ENCODE measurements at regions not wholly inside any gene's neighbourhood (a gene's known extent, or its start where the extent isn't known, plus 50 kb on each side); places are given as distances from the start of the nearest gene placed in this dataset.
"Not testable (repeated sequence)": the region's sequence is repeated elsewhere in the genome, so short reads cannot be mapped to it uniquely, and the experiment has no call there.

GRCh38 chr11:29623144-29623722 is 393.6 kb downstream of the KCNA4 start:
- no peak for DNase-seq (ENCODE audit: low spot score)

DNA sequence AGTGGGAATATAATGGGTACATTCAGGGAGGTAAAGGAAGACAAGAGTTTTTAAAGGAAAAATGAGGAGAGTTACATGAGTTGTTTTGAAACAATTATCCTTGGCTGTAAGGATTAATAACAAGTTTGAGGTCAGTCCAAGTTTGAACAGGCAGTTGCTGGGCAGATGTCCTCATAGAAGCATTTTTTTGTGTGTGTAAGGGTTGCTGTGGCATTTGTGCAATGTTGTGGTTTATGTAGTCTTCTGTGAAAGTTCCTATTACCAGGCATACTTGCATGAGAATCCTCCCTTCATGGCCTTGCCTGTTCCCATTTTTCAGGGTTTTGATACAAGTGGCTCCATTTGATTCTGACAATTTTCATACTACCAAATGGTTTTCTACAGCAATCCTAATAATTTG is 400.2 kb downstream of the KCNA4 start:
- no peak for DNase-seq (ENCODE audit: low spot score)

- no peak for DNase-seq (ENCODE audit: low spot score)
Measured at GRCh38 chr11:29612423-29612822, 404.4 kb downstream of the KCNA4 start.

GRCh38 chr11:29606330-29607031 is 410.3 kb downstream of the KCNA4 start:
- DNase-seq (ENCODE audit: low spot score), result no peak

GRCh38 chr11:29600151-29600575 is 416.7 kb downstream of the KCNA4 start:
- not testable (repeated sequence) for DNase-seq (ENCODE audit: low spot score)

DNA sequence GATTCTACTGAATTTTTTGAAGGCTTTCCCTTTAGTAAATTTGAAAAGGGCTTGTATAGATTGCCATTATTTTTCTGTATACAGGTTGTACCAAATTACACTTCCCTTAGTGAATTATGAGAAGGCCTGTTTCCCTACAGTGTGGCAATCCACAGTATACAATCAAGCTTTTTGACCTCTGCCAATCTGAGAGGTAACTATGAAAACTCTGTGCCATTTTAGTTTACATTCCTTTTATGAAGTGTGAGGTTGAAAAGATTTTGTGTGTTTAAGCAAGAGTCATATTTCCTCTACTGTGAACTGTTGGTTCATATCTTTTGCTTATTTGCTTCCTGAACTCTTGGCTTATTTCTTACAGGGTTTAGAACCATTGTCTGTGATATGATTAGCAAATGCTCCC is 432.5 kb downstream of the KCNA4 start:
- no peak for DNase-seq (ENCODE audit: low spot score)

DNA sequence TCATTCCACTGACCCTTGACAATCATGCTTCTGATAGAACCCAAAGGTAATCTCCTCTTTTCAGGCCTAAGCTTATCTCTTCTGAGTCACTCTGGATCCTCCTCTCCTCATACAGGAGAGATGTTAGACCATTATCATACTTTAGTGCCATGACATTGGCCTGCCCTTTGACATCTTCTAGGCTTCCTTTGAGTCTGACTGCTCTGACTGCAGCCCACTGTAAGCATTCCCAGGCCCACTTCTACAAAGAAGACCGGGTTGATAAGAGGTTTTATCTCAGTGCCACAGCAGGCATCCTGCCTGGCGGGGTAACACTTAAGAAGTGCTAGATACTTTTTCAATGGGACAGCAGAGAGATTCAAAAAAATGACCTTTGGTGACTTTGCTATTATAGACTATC is 438.0 kb downstream of the KCNA4 start:
- DNase-seq (ENCODE audit: low spot score), result no peak

DNA sequence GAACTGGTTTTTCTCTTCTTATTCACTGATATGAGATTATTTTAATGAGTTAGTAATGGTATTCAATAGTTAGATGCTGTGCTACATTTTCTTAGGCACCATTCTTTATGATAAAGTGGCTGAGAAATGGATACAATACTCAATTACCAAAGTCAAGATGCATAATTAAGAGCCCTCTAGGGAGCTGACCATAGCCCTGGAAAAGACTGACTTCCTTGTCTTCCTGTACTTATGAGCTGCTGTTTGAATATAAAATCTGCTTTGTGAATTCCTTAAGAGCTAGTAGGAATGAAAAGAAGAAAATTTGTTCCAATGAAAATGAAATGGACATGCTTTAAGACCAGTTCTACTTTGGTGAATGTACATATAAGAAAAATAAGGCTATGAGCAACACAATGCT is 452.3 kb downstream of the KCNA4 start:
- DNase-seq (ENCODE audit: low spot score), result no peak

DNA sequence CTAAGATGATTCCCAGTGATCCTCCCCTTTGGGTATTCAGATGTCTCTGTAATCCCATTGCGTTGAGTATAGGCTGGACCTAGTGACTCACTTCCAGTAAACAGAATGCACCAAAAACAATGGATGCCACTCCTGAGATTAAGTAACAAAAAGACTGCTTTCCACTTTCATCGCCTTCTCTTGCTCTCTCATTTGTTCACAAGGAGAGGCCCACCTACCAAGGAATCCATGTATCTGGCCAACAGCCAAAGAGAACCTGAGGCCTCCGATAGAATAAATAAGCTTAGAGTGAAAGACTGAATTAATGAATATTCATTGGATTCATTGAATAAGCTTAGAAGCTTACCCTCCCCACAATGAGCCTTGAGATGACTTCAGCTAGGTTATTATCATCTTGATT is 454.6 kb downstream of the KCNA4 start:
- no peak for DNase-seq (ENCODE audit: low spot score)

DNA sequence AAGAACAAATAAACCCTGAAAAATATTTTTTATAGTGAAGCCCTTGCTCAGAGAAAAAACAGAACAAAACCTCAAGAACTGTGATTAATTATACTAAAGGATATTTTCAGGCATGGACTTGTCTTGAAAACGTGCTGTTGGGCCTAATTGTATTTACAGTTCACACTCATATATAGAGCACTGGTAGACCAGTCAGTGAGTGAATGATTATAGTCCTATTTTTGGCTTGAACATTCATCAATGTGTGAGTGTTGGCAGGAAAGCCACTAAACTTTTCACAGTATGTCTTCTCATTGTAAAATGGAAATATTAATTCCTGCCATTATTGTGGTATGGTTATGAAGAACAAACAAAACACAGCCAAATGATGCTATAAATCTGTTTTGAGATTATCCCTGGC is 462.8 kb downstream of the KCNA4 start:
- no peak for DNase-seq (ENCODE audit: low spot score)

DNA sequence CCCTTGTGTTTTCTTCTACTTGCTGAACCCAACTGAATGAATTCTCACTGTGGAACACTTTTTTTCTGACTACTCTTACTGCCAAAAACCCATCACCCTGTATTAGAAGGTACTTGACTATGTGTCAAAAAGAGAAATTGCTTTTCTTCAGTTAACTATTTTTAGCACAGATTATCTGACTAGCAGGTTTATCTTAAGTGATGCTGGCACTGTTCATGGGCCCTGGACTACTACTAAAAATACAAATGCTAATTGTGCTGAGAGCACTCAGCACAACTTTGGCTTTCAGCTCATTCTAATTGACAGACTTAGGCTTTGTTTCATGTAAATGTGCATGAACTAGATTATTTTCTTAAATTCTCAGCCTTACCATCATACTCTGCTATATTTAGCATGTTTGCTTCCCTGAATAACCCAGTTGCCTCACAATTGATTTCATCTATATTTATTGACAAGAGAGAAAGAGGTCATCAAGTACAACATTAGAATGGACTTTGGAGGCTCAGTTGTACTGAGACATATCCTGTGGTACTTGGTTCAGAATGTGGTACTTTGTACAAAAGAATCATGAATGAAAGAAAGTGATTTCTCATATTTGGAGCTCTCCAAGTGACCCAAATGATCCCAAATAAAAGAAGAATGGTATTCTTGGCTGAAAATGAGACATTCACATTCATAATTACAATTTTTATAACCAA is 478.3 kb downstream of the KCNA4 start:
- DNase-seq (ENCODE audit: low spot score), result no peak

DNA sequence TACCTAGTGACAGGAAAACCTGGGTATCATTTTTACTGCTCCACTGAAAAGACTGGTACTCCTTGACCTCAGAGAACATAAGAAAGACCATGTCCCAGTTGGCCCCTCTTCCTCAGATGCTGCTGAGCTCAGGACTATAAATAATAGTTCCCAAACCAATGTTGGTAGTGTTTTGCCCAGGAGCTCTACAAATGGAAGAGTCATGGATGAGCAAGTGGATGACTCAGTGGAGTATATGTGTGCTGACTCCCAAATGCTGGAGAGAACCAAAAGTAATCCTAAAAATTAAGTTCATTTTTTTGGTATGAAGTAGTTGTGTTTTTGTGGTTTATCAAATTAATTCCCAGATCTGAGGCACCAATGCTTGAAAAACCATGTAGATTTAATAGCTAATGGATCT is 482.0 kb downstream of the KCNA4 start:
- no peak for DNase-seq (ENCODE audit: low spot score)

DNA sequence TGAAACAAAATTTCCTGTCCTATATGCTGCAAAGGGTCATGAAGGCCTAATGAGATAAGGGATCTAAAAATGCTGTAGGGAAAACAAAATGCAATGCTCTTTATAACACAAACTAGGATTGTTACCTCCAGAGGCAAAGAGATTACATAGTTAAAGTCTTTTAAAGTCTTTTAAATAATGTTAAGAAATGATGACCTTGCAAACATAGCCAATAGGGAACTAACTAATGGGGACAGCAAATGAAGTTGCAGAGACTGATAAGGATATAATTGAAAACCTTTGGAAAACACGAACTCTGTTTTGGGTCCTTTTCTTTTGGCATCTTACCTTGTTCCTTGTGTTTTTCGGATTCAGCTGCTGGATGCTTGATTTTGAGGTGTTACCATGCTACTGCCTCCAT is 485.9 kb downstream of the KCNA4 start:
- DNase-seq (ENCODE audit: low spot score), result no peak

GRCh38 chr11:29527391-29527936 is 489.4 kb downstream of the KCNA4 start:
- peak; percentile 8 for DNase-seq (ENCODE audit: low spot score)

- no peak for DNase-seq (ENCODE audit: low spot score)
Measured at GRCh38 chr11:29518389-29519174, 498.2 kb downstream of the KCNA4 start.

DNA sequence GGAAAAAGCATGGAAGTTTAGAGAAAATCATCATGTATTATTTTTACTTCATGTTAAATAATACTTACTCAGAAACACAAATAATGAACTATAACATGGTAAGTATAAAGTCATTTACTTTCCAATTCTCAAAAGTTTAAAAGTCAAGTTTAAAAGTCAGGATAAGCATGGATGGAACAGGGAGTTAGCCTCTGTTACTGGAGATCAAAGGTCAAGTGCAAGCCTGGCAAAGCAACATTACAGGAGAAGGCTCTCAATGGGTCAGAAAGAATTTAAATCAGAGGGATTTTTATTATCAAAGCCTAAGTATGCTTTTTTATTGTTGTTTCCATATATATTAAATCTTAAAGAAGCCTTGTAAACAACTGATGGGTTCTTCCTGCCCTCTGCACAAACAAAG is 505.4 kb downstream of the KCNA4 start:
- DNase-seq (ENCODE audit: low spot score), result no peak

- DNase-seq (ENCODE audit: low spot score), result no peak
Measured at GRCh38 chr11:29507376-29507775, 509.5 kb downstream of the KCNA4 start.

- no peak for DNase-seq (ENCODE audit: low spot score)
Measured at GRCh38 chr11:29495676-29496075, 521.2 kb downstream of the KCNA4 start.

GRCh38 chr11:29490938-29491337 is 525.9 kb downstream of the KCNA4 start:
- no peak for DNase-seq (ENCODE audit: low spot score)

DNA sequence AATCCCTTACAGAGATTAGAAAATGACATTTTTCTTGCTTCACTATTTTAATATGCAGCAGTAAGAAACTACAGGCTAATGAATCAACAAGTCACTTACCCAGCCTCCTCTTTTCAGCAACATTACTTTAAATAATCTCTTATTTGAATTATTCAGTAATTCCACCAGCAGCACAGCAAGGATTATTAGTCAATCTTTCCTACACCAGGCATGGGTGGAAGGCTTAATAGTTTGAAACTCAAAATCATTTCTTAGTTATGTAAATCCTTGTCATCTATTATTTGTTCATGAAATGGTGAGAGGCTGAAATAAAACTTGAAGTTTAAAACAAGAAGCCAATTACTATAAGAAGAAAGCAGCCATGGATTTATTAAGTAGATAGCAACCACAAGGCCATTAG is 530.5 kb downstream of the KCNA4 start:
- DNase-seq (ENCODE audit: low spot score), result no peak

- DNase-seq (ENCODE audit: low spot score), result no peak
Measured at GRCh38 chr11:29485641-29486040, 531.2 kb downstream of the KCNA4 start.

DNA sequence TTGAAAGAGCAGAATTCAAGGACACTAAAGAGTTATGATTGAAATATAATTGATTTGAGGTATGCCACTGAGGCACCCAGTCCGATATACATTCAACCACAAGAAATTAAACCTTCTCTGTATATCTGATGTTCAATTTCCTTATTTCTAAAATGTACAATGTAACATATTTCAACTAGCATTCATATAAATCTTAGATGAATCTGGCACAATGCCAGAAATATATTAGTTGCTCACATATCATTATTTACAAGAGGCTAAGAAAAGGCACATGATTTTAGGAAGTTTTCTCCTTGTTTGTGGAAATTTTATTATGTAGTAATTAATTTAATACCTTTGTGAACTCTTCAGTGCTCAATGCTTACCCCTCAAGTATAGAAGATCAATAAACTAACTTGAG is 532.3 kb downstream of the KCNA4 start:
- no peak for DNase-seq (ENCODE audit: low spot score)

Data from SW480 (cell line).